NOMO-1 treated with dmso at 0.1 percent for 144 hours (cell line): ENCODE measurements at regions not wholly inside any gene's neighbourhood (a gene's known extent, or its start where the extent isn't known, plus 50 kb on each side); places are given as distances from the start of the nearest gene placed in this dataset.

Source experiments
- DNase-seq: peaks from one replicate; lab custom pipeline; 2025; ENCODE audit not compliant: unreplicated experiment; lab: John Stamatoyannopoulos, UW

GRCh38 chr9:73549991-73550390 is 398.3 kb downstream of the ANXA1 start:
- DNase-seq: no peak

DNA sequence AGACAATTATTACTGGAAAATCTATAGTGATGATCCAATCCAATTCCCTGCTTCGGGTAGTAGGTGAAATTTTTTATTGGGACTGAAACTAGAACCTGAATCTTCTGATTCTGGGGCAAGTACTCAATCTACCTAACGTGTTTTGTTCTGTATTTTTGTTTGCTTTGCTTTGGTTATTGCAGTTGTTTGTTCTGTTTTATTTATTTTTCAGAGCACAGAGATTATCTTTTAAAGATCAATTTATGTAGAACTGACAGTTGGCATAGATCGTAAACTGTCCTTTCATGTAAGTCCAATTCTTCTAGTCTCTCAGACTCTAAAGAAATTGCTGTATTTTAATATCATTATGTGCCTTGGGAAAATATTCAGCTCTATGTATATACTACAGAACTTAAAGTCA is 401.6 kb downstream of the ANXA1 start:
- no peak for DNase-seq

- DNase-seq: no peak
These were observed 406.8 kb downstream of the ANXA1 start for GRCh38 chr9:73558471-73558870.

- no peak for DNase-seq
These were observed 413.4 kb downstream of the ANXA1 start for GRCh38 chr9:73565026-73565425.

DNA sequence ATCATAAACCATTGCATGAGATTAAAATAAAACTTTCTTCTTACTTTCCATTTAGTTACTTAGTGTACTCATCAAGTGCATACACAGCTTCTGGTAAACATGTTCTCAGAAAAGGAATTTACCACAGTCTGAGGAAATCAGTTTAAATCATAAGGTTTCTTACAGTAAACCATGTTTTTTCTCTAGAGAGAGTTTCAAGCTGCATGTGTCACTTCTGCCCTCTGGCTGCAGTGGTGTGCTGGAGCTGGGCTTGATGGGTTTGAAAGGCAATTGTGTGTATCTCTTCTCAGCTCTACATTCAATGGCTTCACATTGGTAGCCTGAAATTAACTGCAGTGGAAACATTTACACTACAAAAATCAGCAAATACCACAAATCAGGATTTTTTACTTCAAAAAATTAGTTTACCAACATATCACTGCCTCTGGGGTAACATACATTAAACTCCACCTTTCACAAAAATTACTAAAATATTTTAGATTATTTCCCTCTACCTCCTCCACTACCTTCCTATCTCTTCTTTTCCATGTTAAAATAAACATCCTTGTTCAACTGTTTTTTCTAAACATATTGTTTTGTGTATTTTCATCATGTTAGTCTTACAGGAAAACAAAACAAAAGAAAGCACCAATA is 414.3 kb downstream of the ANXA1 start:
- no peak for DNase-seq

- DNase-seq: no peak
These were observed 415.0 kb downstream of the ANXA1 start for GRCh38 chr9:73566627-73567026.

- no peak for DNase-seq
These were observed 421.6 kb downstream of the ANXA1 start for GRCh38 chr9:73573235-73573634.

GRCh38 chr9:73575101-73576060 is 423.7 kb downstream of the ANXA1 start:
- no peak for DNase-seq

DNA sequence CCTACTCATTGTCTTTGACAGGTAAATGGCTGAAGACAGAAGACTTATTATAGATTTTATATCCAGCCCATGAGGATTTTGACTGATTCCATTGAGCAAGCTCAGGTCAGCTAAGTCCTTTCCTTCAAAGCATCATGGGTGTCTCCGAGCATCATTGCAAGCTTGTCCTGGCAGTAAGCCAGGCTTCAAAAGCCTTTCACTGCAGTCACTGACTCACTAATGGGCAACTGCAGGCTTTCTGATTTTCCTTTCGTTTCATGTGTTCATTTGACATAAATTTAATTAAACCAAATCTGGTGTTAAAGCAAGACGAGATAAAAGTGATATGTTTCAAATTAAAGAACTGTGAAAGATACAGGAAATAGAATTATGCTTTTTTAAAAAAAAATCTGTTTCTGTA is 426.2 kb downstream of the ANXA1 start:
- DNase-seq: no peak

- DNase-seq: no peak
These were observed 428.2 kb downstream of the ANXA1 start for GRCh38 chr9:73579823-73580222.

DNA sequence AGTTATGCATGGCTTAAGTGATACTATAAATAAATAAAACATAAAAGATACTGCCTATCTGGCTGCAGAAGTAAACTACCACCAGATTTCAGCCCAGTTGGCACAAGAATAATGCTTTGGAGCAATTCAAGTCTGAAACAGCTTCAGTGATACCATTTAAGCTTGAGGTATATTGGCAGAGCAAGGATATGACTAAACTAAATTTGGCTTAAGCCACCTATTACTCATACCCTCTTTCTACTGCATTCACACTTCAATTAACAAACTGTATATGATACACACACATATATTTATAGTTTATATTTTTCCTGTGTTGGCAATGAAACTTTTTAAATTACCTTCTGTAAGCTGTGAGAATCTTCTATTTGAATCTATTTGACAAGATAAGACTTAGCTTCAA is 431.9 kb downstream of the ANXA1 start:
- no peak for DNase-seq

- DNase-seq: no peak
These were observed 443.4 kb downstream of the ANXA1 start for GRCh38 chr9:73595036-73595545.

DNA sequence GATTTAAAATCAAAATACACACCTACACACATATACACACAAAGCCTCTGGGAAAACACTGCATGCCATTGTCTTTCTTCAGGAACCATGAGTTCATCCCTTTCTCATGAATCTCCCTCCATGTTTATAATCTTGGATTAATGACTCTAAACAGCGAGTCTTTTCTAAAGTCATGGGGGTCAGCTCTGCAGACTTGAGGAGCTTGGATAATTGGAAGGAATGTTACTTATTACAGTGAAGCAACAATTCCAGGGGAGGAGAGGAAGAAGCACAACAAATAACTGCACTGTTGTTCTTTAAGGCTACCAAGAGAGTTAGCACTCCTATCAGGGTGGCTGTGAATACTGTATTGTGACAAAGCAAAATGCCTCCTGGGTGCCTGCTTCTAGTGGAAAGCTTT is 444.7 kb downstream of the ANXA1 start:
- no peak for DNase-seq

- DNase-seq: no peak
These were observed 445.4 kb downstream of the ANXA1 start for GRCh38 chr9:73597039-73597438.

DNA sequence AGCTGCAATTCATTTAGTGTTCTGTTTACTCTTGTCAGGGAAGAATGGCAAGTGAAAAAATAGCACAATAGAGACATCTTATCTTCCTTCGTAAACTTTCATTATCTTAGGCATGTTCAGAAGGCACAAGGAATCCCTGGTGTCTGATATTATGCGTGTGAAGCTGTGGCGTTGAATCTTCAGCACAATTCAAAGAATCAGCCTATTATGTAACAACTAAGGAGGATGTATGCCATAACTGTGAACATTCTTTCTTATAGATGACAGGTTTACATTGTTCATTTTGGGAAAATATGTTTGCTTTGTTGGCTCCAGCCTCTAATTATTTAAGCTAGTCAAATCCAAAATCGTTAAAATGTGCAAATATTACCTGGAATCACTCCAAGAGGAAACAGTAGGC is 446.1 kb downstream of the ANXA1 start:
- no peak for DNase-seq

GRCh38 chr9:73609381-73609780 is 457.7 kb downstream of the ANXA1 start:
- DNase-seq: no peak

DNA sequence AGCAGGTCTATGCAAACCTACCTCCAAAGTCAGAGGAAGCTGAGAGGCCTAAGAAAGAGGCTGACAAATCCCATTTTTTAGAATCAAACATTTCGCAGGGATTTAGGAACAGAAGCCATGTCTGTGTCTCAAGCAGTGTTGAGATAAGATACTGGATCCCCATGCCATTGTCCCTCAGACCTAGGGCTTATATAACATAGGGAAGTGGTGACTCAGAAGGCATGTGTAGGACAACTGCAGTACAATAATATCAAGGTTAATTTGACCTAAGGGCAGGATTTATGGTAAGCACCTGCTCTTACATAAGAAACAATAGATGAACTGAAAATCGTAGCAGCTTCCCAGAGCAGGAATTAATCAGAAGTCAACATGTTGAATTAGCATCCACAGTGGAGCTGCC is 459.4 kb downstream of the ANXA1 start:
- no peak for DNase-seq

DNA sequence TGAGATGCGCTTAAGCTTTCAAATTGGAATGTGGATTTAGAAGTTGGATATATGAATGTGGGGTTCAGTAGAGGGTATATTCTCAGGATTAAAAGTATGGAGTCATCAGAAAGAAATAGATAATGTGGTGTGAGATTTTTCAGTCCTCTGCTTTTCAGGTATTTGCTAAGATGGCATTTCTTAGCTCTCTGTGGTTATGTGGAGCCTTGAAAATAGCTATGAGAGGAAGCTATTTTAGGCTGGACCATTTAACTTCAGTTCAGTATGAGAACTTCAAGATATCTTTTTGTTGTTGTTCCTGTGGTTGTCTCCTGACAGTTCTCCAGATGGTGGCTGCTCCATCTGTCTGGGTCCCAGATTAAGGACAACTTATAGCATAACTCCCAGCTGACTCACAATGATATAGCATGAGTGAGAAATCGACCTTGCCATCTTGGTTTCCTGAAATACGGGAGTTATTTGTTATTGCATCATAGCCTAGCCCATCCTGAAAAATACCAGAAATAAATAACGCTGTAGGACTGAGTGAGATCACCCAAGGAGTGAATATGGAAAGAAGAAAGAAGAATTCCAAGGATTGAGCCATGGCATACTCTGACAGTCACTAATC is 461.5 kb downstream of the ANXA1 start:
- no peak for DNase-seq

GRCh38 chr9:73615557-73615956 is 463.9 kb downstream of the ANXA1 start:
- no peak for DNase-seq

GRCh38 chr9:73617586-73617985 is 465.9 kb downstream of the ANXA1 start:
- no peak for DNase-seq

DNA sequence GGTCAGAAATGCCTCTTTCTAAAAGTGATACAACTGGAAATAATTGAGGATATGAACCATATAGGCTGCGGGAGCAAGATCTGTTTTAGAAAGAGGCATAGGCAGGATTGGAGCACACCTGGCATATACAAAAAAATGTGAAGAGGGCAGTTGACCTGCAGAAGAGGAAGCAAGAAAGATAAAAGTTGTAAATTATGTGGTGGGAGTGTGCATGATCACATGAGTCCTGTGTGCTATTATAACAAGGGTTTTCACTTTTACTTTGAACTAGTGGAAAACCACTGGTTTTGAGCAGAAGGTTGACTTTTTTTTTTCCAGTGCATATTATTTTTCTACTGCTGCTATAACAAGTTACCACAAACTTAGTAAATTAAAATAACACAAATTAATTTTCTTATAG is 489.3 kb downstream of the ANXA1 start:
- DNase-seq: no peak
